Stimulated activated CD4-positive, alpha-beta T cell treated with anti-CD3 and anti-CD28 coated beads, TNF-alpha, amount 100 ng/mL, for 24 hours (primary cell): ENCODE measurements at regions not wholly inside any gene's neighbourhood (a gene's known extent, or its start where the extent isn't known, plus 50 kb on each side); places are given as distances from the start of the nearest gene placed in this dataset.

Experiments used
- DNase-seq, 3 experiments: peaks; one replicate each; pipeline ENCODE4 v3.0.0-alpha.2; 2020; ENCODE audit warnings: low read depth in 3 of 3

DNA sequence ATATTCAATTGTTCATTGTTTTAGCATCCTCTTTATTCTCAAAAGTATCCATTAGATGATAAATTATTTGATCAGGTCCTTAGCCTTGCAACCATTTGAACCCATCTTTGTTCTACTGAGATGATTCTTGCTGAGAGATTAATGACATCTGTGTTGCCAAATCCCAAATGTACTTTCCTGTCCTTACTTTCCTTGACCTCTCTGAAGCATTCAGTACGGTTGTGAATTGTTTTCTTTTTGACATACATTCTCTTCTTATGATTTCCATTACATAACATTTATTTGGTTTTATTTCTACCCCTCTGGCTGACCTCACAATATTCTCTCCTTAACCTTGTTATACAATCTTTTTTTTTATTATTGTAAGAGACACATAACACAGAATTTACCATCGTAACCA, 1058.6 kb upstream of the CNTNAP5 start:
- no peak for DNase-seq

GRCh38 chr2:122977580-122977979, 1047.5 kb upstream of the CNTNAP5 start:
- DNase-seq, result no peak

GRCh38 chr2:122980671-122981070, 1044.4 kb upstream of the CNTNAP5 start:
- no peak for DNase-seq

DNA sequence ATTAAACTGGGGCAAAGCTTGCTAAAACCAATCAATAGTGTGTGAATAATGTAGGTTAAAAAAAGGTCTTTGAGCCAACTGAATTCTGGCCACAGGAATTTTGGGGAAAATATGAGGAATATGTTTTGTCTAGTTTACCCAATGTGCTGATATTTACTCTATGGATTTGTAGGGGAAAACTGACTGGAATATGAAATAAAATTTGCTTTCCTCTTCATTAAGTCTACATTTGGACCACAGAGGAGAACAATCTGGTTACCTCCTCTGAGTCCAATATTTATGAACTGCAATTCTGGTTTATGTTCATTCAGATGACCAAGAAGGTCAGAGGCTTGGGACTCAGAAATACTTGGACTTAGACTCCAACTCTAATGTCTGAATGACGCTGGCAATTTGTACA, 1042.2 kb upstream of the CNTNAP5 start:
- DNase-seq, result no peak

GRCh38 chr2:122988395-122989221, 1036.5 kb upstream of the CNTNAP5 start:
- no peak for DNase-seq

GRCh38 chr2:122993592-122993991, 1031.5 kb upstream of the CNTNAP5 start:
- DNase-seq, result no peak

GRCh38 chr2:122999258-122999657, 1025.8 kb upstream of the CNTNAP5 start:
- DNase-seq, result no peak

GRCh38 chr2:122999821-123000220, 1025.3 kb upstream of the CNTNAP5 start:
- DNase-seq, result no peak

DNA sequence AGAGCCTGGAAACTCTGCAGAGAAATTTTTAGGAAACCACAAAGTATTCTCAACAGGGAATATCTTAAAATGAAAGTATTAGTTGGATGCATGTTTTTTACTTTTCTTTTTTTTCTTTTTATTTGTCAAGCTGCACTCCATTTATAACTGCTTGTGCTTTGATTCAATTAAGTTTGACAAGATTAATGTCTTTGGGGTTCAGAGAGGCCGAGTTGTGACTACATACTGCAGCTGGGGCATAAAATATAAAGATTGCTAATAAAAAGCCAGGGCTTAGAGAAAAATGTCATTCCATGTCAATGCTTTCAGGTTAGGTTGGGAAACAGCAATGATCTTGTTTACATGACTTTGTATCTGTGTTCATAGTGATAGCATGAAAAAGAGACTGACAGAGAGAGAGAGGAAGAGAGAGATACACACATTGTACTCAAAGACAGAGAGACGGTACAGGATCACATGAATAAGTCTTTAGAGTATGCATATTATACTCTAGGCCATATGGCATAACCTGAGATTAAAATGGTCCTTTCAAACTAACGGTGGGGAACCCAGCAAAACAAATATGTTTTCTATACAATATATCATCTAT, 1022.3 kb upstream of the CNTNAP5 start:
- no peak for DNase-seq

DNA sequence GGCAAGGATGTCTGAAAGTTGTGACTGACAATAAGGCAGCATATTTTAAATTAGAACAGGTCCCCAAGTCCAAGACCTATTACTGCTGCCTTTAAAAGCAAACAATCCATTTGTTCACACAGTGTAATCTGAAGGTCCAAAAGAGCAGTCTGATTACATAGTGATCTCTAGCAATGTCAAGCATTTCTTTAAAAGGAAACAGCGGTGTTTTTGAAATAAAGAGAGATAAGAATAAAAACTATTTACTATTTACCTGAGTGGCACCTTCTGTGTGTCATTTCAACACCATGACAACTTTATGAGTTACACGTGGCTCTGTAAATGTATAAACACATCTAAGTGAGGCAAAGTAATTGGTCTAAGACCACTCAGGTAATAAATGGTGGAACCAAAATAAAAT, 1009.9 kb upstream of the CNTNAP5 start:
- DNase-seq, result no peak

GRCh38 chr2:123035541-123035940, 989.5 kb upstream of the CNTNAP5 start:
- DNase-seq, result no peak

GRCh38 chr2:123036300-123036699, 988.8 kb upstream of the CNTNAP5 start:
- DNase-seq, result no peak

GRCh38 chr2:123040506-123040905, 984.6 kb upstream of the CNTNAP5 start:
- DNase-seq, result no peak

GRCh38 chr2:123043458-123043857, 981.6 kb upstream of the CNTNAP5 start:
- no peak for DNase-seq

DNA sequence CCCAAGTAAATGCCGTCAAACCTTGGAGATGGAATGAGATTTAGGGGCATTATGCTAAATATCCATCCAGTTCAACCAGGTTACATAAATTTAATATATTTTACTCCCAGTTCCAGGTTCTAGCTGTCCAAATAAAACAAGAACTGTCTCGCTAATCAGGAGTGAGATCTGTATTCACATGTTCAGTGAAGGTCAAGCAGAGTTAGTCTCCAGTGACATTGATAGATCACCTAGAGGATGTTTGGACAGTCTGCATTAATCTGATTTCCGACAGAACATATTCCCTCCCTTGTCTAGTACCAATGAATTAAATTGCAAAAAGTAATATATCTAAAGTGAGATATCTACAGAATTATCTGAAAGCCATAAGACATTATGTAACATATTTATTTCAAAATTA, 979.4 kb upstream of the CNTNAP5 start:
- no peak for DNase-seq

- no peak for DNase-seq
Measured at GRCh38 chr2:123047186-123047585, 977.9 kb upstream of the CNTNAP5 start.

DNA sequence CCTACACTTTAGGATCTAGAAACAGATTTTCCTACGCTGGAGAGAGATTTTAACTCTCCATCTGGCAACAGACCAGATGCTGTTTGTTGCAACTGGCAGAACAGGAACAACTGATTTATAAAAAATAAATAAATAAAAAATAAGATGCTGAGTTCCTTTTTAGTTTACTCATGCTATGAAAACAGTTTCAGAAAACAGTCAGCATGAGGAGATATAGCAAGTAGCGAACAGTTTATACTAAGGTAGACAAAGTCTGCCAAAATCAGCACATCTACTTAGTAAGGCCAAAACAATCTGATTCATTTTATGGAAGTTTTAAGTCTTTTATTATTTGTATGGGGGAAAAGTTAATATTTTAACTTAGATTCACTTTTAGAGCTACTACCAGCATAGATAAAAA, 974.0 kb upstream of the CNTNAP5 start:
- DNase-seq, result no peak

- no peak for DNase-seq
Measured at GRCh38 chr2:123061534-123061933, 963.6 kb upstream of the CNTNAP5 start.

- DNase-seq, result no peak
Measured at GRCh38 chr2:123073371-123073770, 951.7 kb upstream of the CNTNAP5 start.

GRCh38 chr2:123073956-123074355, 951.1 kb upstream of the CNTNAP5 start:
- DNase-seq, result no peak

GRCh38 chr2:123077101-123077500, 948.0 kb upstream of the CNTNAP5 start:
- DNase-seq, result no peak

- DNase-seq, result no peak
Measured at GRCh38 chr2:123080331-123080730, 944.8 kb upstream of the CNTNAP5 start.

GRCh38 chr2:123085484-123085883, 939.6 kb upstream of the CNTNAP5 start:
- no peak for DNase-seq
